HG03280 (cell line): ENCODE measurements at regions not wholly inside any gene's neighbourhood (a gene's known extent, or its start where the extent isn't known, plus 50 kb on each side); places are given as distances from the start of the nearest gene placed in this dataset.
"Not testable (repeated sequence)": the region's sequence is repeated elsewhere in the genome, so short reads cannot be mapped to it uniquely, and the experiment has no call there.

ENCODE experiments used
- ATAC-seq: cut with Tn5 transposase; IDR thresholded peaks from one replicate; pipeline ENCODE4 v1.9.1; 2021; ENCODE audit warnings: mild to moderate bottlenecking, moderate library complexity; ENCODE audit not compliant: unreplicated experiment

GRCh38 chr4:12409507-12410190 is 981.0 kb upstream of the HS3ST1 start:
- no peak for ATAC-seq

- ATAC-seq, result no peak
Measured at GRCh38 chr4:12408364-12408763, 979.7 kb upstream of the HS3ST1 start.

GRCh38 chr4:12403175-12403574 is 974.5 kb upstream of the HS3ST1 start:
- ATAC-seq, result no peak

GRCh38 chr4:12399781-12400180 is 971.1 kb upstream of the HS3ST1 start:
- ATAC-seq, result no peak

GRCh38 chr4:12393631-12394262 is 965.1 kb upstream of the HS3ST1 start:
- ATAC-seq, result no peak

GRCh38 chr4:12389604-12390003 is 960.9 kb upstream of the HS3ST1 start:
- no peak for ATAC-seq

- no peak for ATAC-seq
Measured at GRCh38 chr4:12382567-12382966, 953.9 kb upstream of the HS3ST1 start.

GRCh38 chr4:12379191-12379590 is 950.5 kb upstream of the HS3ST1 start:
- no peak for ATAC-seq

GRCh38 chr4:12375805-12376204 is 947.1 kb upstream of the HS3ST1 start:
- no peak for ATAC-seq

- not testable (repeated sequence) for ATAC-seq
Measured at GRCh38 chr4:12365869-12366268, 937.2 kb upstream of the HS3ST1 start.

- ATAC-seq, result no peak
Measured at GRCh38 chr4:12360391-12360790, 931.7 kb upstream of the HS3ST1 start.

GRCh38 chr4:12359420-12359819 is 930.7 kb upstream of the HS3ST1 start:
- no peak for ATAC-seq

- ATAC-seq, result not testable (repeated sequence)
Measured at GRCh38 chr4:12333083-12333482, 904.4 kb upstream of the HS3ST1 start.

GRCh38 chr4:12324965-12325364 is 896.3 kb upstream of the HS3ST1 start:
- no peak for ATAC-seq

GRCh38 chr4:12319765-12320164 is 891.1 kb upstream of the HS3ST1 start:
- no peak for ATAC-seq

GRCh38 chr4:12304905-12305304 is 876.2 kb upstream of the HS3ST1 start:
- ATAC-seq, result no peak

GRCh38 chr4:12296366-12296765 is 867.7 kb upstream of the HS3ST1 start:
- ATAC-seq, result no peak

GRCh38 chr4:12293906-12294525 is 865.3 kb upstream of the HS3ST1 start:
- no peak for ATAC-seq

- ATAC-seq, result no peak
Measured at GRCh38 chr4:12286351-12286750, 857.7 kb upstream of the HS3ST1 start.

GRCh38 chr4:12270546-12270945 is 841.9 kb upstream of the HS3ST1 start:
- no peak for ATAC-seq

- no peak for ATAC-seq
Measured at GRCh38 chr4:12265554-12265953, 836.9 kb upstream of the HS3ST1 start.

GRCh38 chr4:12260453-12260852 is 831.8 kb upstream of the HS3ST1 start:
- ATAC-seq, result no peak
